Omental fat pad (tissue), 3 donors: ENCODE measurements at regions not wholly inside any gene's neighbourhood (a gene's known extent, or its start where the extent isn't known, plus 50 kb on each side); places are given as distances from the start of the nearest gene placed in this dataset.
A peak's percentile ranks its signal among the peaks of the same experiment; 100 is the strongest.

Experiments used
- ATAC-seq: fragments of 150-250 bp; one replicate; pipeline ENCODE4 v1.9.1; 2016; ENCODE audit warnings: mild to moderate bottlenecking, moderate library complexity; ENCODE audit not compliant: low FRiP score
- DNase-seq: peaks from one replicate; pipeline ENCODE4 v3.0.0-alpha.2; 2019; ENCODE audit warnings: low spot score
- TF ChIP-seq, protein P1 (sequence below), 3 donors: fragments of 450-650 bp; IDR thresholded peaks; one replicate each; pipeline ENCODE4 v1.5.1; 2016 to 2017; ENCODE audit warnings: antibody characterized with exemption in 3 of 3, mild to moderate bottlenecking in 3 of 3, moderate library complexity in 2 of 3

DNA sequence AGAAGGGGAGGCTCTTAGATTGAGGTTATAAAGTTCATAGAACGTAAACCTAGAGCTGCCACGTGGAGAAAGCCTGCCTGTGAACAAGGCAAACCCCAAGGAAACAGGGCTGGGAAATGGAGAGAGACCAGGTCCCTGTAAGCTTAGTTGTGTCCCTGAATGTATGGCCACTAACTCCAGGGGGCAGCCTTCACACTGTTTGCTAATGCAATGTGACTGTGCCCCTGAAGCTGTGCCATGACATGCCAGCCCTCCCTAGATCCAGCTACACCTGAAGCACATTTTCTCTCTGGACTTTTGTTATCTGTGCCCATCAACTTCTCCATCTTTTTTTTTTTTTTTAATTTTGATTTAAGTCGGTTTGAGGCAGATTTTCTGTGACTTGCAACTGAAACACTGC, 60.6 kb upstream of the TMCC3 start:
- ATAC-seq, result no peak
- no peak for DNase-seq
- TF ChIP-seq, protein P1, sequence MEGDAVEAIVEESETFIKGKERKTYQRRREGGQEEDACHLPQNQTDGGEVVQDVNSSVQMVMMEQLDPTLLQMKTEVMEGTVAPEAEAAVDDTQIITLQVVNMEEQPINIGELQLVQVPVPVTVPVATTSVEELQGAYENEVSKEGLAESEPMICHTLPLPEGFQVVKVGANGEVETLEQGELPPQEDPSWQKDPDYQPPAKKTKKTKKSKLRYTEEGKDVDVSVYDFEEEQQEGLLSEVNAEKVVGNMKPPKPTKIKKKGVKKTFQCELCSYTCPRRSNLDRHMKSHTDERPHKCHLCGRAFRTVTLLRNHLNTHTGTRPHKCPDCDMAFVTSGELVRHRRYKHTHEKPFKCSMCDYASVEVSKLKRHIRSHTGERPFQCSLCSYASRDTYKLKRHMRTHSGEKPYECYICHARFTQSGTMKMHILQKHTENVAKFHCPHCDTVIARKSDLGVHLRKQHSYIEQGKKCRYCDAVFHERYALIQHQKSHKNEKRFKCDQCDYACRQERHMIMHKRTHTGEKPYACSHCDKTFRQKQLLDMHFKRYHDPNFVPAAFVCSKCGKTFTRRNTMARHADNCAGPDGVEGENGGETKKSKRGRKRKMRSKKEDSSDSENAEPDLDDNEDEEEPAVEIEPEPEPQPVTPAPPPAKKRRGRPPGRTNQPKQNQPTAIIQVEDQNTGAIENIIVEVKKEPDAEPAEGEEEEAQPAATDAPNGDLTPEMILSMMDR (IDR thresholded peaks at IDR 0.05), result no peak

DNA sequence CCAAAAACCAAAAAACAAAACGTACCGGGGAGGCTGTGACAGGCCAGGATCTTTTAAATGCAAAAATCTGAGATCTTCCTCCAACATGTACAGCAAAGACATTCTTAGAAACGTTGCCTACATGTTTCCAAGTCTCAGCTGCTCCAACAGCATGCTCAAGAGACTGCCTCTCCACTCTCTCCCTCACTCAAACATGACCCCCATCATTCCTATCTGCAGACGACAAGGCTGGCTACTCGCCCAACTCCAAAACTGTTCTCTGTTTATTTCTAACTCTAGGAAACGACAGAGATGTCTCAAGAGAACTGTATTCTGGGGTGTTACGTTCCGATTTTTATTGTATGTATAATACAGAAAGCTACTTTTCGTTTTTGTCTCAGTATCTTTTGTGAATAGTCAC, 57.5 kb upstream of the TMCC3 start:
- ATAC-seq (peak; percentile 35), DNase-seq (no peak)
- TF ChIP-seq, protein P1 (IDR thresholded peaks at IDR 0.05), result no peak

DNA sequence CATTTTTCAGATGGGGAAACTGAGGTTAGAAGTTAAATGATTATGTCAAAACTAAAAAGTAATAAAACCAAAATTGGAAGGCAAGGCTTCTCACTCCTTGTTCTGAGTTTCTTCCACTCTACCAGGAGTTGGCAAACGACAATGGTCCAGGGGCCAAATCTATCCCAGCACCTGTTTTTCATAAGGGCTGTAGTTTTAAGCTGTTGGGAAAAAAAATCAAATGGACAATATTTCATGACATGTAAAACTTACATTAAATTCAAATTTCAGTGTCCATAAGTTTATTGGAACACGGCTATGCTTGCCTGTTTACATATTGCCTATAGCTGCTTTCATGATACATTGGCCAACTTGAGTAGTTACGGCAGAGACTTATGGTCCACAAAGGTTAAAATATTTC, 56.7 kb upstream of the TMCC3 start:
- DNase-seq (no peak), ATAC-seq (no peak)
- TF ChIP-seq, protein P1 (IDR thresholded peaks at IDR 0.05), result no peak

DNA sequence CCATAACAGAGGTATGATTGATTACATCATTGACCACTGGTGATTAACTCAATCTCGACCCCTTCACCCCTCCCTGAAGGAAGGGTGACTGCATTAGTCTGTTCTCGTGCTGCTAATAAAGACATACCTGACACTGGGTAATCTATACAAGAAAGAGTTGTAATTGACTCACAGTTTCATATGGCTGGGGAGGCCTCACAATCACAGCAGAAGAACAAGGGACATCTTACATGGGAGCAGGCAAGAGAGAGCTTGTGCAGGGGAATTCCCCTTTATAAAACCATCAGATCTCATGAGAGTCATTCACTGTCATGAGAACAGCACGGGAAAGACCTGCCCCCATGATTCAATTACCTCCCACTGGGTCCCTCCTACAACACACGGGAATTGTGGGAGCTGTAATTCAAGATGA, 55.9 kb upstream of the TMCC3 start:
- TF ChIP-seq, protein P1 (IDR thresholded peaks at IDR 0.05), result no peak
- no peak for DNase-seq
- ATAC-seq, result no peak

DNA sequence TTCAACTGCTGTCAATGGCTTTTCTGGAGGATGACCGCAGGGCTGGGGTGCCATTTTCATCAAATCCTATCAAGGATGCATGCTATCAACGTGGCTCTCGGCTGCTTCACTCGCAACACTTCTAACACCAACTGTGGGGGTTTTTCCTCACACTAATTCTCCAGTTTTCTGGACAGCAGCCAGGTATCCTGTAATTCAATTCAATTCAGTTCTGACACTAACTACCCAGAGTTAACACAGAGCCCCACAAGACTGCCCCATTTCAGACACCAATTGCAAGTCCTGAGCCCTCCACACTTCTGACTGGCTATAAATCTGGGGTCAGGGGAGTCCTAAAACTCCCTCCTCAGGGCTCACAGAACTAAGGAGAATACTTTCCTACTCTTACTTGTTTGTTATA, 55.3 kb upstream of the TMCC3 start:
- DNase-seq (no peak), ATAC-seq (no peak)
- TF ChIP-seq, protein P1 (IDR thresholded peaks at IDR 0.05), result no peak

DNA sequence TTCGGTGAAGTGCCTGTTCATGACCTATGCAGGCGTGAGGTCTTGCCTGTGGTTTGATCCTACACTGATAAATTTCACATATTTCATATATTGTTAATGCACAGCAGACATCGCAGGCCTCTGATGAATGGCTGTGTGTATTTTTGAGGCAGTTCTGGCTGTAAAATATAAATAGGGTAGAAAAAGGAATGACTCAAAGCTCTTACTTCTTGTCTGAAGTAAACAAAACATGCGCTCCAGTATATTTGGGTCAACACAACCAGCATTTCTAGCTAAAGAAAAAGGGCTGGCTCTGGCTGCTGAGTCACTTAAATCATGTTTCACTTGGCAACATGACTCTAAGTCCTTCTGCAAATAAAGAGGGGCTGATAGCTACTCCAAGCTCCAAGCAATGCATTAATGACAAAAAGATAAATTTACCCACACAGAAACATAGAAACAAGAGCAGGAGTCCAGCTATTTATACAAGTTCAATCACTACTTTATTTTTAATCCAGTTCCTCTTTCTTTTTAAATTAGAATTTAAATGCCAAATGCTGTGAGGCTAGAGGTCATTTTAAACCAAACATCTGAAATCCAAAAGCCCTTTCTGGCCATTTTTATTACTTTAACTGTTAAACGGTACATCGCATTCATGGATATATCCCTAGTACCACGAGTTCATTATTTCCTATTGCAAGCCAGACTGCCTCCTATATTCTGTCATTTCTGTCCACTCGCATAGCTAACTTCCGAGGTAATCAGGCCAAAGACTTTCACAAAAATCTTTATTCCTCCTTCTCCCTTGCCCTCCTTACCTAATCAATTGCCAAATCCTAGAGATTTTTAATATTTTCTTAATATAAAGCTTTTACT, 54.3 kb upstream of the TMCC3 start:
- TF ChIP-seq, protein P1 (IDR thresholded peaks at IDR 0.05), result no peak
- DNase-seq (no peak), ATAC-seq (peak; percentile 58)

DNA sequence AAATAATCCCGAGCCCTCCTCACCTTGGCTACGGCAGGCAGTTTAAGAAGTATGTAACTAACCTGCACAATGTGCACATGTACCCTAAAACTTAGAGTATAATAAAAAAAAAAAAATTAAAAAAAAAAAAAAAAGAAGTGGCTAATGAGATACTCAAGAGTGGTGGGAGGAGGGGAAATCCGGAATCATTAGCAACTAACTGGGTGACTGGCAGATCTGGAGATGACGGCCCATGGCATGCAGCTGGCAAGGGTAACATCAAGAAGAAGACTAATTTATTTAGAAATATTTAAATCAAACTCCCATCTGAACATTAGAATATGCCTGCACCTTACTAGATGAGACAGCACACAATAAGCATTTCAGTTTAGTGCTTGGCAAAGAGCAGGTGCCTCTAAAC, 52.3 kb upstream of the TMCC3 start:
- ATAC-seq, result no peak
- no peak for DNase-seq
- TF ChIP-seq, protein P1 (IDR thresholded peaks at IDR 0.05), result no peak
